ENCODE measurements at regions not wholly inside any gene's neighbourhood (a gene's known extent, or its start where the extent isn't known, plus 50 kb on each side); places are given as distances from the start of the nearest gene placed in this dataset.

DNA sequence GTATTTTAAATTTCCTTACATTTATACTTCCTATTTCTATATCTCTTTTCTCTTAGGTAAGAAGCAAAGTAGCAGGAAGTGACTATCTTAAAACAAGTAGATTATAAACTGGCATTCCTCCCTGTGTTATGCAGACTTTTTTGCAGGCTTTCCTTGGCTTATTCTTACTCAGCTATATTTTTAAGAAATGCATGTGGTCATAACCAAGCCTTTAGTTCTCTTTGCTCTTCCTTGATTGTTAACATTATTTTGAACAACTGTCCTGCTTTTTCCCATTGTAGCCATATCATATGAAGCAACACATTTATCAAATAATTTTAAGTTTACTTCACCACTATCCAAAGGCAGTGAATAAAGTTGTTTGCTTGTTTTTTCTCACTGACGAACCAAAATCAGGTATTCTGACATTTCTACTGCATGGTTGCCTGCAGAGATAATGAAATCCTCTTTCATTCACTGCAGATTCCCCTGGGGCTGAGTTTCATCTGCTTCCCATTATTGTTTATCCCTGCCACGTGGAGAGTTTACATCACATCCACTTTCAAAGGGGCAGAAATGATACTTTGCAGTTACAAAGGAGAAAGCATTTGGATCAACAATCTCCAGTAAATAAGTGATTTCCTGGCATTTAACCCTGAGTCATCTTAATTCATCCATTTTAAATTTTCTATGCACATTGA is 389.9 kb upstream of the SEMA3C start:
- TF ChIP-seq RAD21 (IDR thresholded peaks at IDR 0.05) (no peak), YY1 (IDR thresholded peaks at IDR 0.05) (no peak)
- TF ChIP-seq, protein P1, sequence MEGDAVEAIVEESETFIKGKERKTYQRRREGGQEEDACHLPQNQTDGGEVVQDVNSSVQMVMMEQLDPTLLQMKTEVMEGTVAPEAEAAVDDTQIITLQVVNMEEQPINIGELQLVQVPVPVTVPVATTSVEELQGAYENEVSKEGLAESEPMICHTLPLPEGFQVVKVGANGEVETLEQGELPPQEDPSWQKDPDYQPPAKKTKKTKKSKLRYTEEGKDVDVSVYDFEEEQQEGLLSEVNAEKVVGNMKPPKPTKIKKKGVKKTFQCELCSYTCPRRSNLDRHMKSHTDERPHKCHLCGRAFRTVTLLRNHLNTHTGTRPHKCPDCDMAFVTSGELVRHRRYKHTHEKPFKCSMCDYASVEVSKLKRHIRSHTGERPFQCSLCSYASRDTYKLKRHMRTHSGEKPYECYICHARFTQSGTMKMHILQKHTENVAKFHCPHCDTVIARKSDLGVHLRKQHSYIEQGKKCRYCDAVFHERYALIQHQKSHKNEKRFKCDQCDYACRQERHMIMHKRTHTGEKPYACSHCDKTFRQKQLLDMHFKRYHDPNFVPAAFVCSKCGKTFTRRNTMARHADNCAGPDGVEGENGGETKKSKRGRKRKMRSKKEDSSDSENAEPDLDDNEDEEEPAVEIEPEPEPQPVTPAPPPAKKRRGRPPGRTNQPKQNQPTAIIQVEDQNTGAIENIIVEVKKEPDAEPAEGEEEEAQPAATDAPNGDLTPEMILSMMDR (IDR thresholded peaks at IDR 0.05; ENCODE audit: low read depth, low read length, missing input control), result no peak
